ENCODE measurements at regions not wholly inside any gene's neighbourhood (a gene's known extent, or its start where the extent isn't known, plus 50 kb on each side); places are given as distances from the start of the nearest gene placed in this dataset.

- Histone ChIP-seq H3K9me3 (no peaks in the 10 kb centered on the region), H3K27me3 (no peaks in the 10 kb centered on the region)
- TF ChIP-seq CTCF (IDR thresholded peaks at IDR 0.05), result no peak
Measured at GRCh38 chr15:85997618-85998017, 82.1 kb upstream of the AGBL1 start.

GRCh38 chr15:85999658-86000057, 80.0 kb upstream of the AGBL1 start:
- Histone ChIP-seq H3K27me3 (no peaks in the 10 kb centered on the region), H3K4me1 (no peaks in the 10 kb centered on the region), H3K36me3 (no peaks in the 10 kb centered on the region), H3K27ac (no peak overlapping the region), H3K4me3 (no peak overlapping the region), H3K9me3 (no peaks in the 10 kb centered on the region)
- TF ChIP-seq CTCF (IDR thresholded peaks at IDR 0.05), result no peak
- DNase-seq (ENCODE audit: low spot score), result no peak

More at GRCh38 chr15:85997618-85998017, 82.1 kb upstream of the AGBL1 start:
- Histone ChIP-seq H3K4me3 (no peak overlapping the region), H3K27ac (no peak overlapping the region), H3K4me1 (no peaks in the 10 kb centered on the region), H3K36me3 (no peaks in the 10 kb centered on the region)
- DNase-seq (ENCODE audit: low spot score), result no peak

GRCh38 chr15:86001200-86001599, 78.5 kb upstream of the AGBL1 start:
- Histone ChIP-seq H3K27me3 (no peaks in the 10 kb centered on the region), H3K4me3 (no peak overlapping the region), H3K4me1 (no peaks in the 10 kb centered on the region), H3K27ac (no peak overlapping the region), H3K36me3 (no peaks in the 10 kb centered on the region), H3K9me3 (no peaks in the 10 kb centered on the region)
- no peak for TF ChIP-seq CTCF (IDR thresholded peaks at IDR 0.05)
- DNase-seq (ENCODE audit: low spot score), result no peak

GRCh38 chr15:86002444-86002843, 77.2 kb upstream of the AGBL1 start:
- no peak for TF ChIP-seq CTCF (IDR thresholded peaks at IDR 0.05)

GRCh38 chr15:86004061-86004460, 75.6 kb upstream of the AGBL1 start:
- DNase-seq (ENCODE audit: low spot score), result no peak
- TF ChIP-seq CTCF (IDR thresholded peaks at IDR 0.05), result no peak
- no peaks in the 10 kb centered on the region for H3K27me3 ChIP-seq
- no peaks in the 10 kb centered on the region for H3K9me3 ChIP-seq
- H3K4me1 ChIP-seq, result no peaks in the 10 kb centered on the region
- H3K36me3 ChIP-seq, result no peaks in the 10 kb centered on the region
- H3K27ac ChIP-seq, result no peak overlapping the region
- no peak overlapping the region for H3K4me3 ChIP-seq

More at GRCh38 chr15:86002444-86002843, 77.2 kb upstream of the AGBL1 start:
- Histone ChIP-seq H3K27me3 (no peaks in the 10 kb centered on the region), H3K9me3 (no peaks in the 10 kb centered on the region), H3K27ac (no peak overlapping the region), H3K4me1 (no peaks in the 10 kb centered on the region), H3K36me3 (no peaks in the 10 kb centered on the region), H3K4me3 (no peak overlapping the region)
- no peak for DNase-seq (ENCODE audit: low spot score)

- Histone ChIP-seq H3K36me3 (no peaks in the 10 kb centered on the region), H3K9me3 (no peaks in the 10 kb centered on the region), H3K27me3 (no peaks in the 10 kb centered on the region), H3K4me3 (no peak overlapping the region), H3K4me1 (no peaks in the 10 kb centered on the region), H3K27ac (no peak overlapping the region)
- DNase-seq (ENCODE audit: low spot score), result no peak
- TF ChIP-seq CTCF (IDR thresholded peaks at IDR 0.05), result no peak
Measured at GRCh38 chr15:86006546-86006945, 73.1 kb upstream of the AGBL1 start.

Data from right atrium auricular region (tissue), 2 donors.